HG02943 (cell line): ENCODE measurements at regions not wholly inside any gene's neighbourhood (a gene's known extent, or its start where the extent isn't known, plus 50 kb on each side); places are given as distances from the start of the nearest gene placed in this dataset.

Source experiments
- ATAC-seq: cut with Tn5 transposase; IDR thresholded peaks from one replicate; pipeline ENCODE4 v1.9.1; 2021; ENCODE audit warnings: mild to moderate bottlenecking, low read depth, moderate library complexity; ENCODE audit not compliant: unreplicated experiment

DNA sequence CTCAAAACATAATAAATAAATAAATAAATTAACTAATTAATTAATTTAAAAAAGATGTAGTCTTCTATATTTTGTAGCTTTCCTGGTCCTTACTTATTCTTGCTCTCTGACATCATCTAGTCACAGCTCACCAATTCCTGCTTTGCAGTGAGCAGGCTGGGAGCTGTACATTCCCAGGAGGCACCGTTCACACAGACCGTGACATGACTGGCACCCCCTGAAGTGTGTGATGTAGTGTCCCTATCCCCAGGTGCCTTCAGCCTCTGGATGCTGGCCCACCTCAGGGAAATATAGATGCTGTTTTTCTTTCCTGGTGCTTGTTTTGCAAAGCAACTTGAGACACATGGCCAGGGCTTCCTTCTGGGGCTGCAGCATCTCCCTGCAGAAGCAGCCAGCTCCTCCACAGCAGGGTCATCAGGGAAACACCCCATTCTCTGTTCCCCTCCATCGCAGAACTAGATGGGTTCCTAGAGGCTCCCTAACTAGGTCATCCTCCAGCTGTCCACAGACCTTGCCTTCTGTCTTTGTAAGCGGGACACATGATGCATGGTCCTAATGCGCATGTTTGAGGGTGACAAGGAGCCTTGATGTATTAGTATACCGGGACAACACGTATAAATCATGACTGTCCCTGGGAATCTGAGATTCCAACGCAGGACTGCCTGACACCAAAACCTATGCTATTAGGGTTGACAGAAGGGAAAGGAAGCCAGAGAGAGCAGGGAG is 76.4 kb downstream of the RHOB start:
- ATAC-seq: no peak

DNA sequence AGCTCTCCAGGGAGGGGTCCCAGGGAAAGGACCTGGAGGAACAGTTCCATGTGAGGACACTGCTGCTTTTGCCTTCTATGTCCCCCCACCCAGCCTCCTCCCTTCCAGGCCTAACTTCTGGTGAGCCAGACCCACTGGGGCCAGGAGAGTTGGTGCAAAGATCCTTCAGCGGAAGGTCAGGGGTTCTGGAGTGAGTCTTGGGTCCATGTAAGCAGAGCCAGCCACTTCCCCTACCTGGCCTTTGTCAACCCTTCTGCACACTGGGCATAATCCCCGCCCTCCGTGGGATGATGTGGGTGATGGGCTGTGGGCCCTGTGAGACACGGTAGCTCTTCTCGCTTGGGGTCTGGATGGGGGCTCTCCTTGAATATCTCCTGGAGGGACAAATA is 76.9 kb downstream of the RHOB start:
- ATAC-seq: no peak

DNA sequence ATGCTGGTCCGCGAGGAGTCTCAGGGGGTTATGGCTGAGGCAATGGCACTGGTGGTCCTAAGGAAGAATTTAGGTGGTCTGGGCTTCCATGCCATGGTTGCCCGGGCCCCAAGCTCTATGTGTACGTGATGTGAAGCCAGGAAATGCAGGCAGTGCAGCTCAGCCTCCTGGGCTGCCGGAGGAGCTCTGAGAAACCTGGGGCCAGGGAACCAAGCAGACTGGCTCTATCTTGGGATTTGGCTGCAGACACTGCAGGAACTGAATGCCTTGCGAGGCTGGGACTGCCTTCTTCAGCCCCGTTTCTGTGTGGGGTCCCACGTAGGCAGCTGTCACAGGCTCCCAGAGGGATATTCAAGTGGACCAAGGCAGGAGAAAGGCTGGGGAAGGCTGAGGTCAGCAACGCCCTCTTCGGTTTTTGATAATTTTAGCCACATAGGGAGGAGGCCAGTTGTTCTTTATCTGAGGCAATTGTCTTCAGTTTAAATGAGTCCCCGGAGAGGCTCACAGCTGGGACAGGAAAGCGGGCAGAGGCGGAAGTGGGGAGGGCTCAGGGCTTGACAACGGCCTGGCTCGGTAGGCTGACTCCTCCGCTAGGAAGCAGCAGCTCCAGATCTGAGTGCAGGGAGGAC is 77.7 kb downstream of the RHOB start:
- peak; percentile 80 for ATAC-seq

DNA sequence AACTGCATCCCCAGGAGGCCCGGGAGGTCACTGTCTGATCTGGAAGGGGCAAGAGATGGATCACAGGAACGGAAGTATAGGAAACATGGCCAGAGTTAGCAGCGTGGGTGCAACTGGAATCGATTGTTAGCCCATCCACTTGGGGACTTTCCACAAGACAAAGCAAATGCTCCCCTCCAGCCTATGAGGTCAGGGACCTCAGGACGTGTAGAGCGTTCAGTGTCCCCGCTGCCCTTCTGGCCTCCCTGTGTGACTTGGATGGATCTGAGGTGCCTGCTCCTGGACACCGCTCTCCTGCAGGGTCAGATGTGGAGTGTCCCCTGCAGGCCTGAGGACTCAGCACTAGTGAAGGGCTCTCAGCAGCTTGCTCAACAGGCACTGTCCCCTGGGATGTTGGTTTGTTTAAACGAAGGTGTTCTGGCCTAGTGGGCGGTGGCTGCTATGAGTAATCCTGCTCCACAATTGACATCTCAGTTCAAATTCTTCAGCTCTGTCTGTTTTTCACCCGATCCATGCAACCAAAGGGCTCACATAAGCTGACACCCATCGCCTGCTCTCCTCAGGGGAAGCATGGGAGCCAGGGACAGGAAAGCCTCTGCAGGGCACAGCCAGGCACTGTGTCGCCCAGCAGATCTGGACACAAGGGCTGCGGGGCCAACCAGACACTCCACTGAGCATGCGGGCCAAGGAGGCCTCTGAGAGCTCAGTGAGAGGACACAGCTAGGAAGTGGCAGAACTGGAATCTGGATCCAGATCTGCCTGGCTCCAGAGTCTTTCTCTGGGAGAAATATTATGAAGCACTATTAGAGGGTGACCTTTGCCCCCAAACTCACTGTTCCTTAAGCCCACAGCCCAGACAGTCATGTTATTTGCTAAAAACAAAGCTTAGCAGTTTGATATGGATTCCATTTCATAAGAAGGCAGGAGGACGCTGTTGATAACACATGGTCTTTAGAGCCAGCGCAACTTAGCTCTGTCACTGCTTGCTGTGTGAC is 78.5 kb downstream of the RHOB start:
- ATAC-seq: peak; percentile 76

DNA sequence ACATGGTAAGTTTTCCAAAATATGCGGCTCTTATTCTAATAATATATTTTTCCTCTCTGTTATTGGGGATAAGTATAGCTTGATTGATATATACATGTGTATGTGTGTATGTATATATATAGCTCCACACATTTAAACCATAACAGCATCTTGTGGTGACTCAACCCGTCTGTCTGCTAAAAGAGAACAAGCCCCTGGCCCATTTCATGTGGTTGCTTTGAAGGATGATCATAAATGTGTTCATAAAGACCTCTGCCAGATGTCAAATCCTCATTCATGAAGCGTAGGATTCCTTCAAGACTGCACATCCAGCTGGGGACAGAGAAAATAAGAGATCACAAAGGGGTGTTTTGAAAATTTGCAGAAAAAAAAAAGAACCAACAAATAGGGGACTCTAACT is 79.3 kb downstream of the RHOB start:
- no peak for ATAC-seq

DNA sequence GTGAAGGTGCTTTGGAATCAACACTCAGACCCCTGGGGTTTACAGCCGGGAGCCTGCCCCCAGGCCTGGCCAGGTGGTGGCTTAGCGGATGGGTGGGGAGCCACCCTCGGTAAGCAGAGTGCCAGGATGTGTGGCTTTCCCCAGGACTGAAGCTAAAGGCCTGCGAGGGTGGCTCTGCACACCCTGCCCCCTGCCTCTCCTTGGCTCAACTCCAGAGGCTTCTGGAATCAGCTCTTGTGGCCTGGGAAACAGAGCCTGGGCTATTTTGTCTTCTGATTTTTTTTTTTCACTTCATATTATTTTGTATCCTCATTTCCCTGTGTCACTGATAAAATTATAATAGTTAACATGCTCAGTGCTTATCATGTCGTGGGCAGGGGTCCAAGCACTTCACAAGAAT is 79.8 kb downstream of the RHOB start:
- ATAC-seq: no peak

DNA sequence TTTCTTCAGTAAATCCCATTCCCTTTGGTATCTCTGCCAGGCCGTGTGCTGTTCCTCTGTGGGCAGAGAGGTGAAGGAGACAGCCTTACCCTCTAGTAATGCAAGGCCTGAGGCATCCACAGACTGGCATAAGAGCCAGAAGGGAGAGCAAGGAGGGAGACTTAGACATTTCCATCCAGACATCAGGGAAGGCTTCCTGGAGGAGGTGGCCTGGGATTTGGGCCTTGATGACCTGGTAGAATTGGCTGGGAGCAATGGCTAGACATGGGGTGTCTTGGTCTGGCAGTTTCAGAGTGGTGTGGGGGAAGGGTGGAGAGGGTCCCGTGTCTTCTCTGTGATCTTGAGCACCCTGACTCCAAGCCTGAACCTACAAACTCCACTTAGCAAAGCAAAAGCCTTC is 81.8 kb downstream of the RHOB start:
- no peak for ATAC-seq

DNA sequence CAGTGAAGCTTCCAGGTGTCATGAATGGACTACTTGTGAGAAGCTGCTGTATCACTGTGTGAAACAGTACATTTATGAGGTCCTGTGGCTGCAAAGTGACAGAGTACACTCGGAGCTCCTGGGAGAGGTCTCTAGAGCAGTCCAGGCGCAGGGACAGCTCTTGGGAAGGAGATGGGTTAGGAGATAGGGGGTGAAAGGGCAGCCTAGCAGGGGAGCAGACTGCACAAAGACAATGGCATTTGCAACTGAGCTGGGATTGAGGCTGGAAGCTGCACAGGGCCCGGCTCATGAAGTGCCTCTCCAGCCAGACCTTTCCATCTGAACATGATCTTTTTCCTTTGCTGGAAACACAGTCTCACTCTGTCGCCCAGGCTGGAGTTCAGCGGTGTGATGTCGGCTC is 83.6 kb downstream of the RHOB start:
- ATAC-seq: no peak

DNA sequence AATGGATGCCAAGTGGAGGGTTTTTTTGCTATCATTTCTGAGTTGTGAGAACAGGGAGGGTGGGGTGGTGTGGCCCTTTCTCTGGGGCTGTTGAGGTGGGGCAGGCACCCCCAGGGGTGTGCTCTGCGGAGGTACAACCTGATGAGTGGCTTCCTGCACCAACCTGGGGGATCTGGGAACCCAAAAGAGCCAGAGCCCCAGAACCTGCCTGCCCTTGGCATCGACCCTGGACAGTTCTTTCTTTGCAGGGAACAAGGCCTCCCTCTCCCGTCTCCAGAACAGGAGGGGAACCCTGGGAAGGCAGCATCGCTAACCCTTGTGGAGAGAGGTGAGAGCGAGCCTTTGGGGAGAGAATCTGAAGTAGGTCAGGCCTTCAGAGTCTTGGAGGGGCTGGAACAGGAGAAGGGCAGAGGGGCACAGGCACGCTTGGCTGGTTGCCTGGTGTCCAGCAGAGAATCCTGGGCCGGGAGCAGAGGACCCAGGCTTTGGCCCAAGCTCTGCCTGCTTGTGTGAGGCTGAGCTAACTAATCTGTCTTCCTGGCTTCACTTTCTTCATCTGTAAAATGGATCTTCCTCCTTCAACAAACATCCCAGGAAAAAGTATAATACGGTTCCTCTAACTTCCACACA is 84.9 kb downstream of the RHOB start:
- no peak for ATAC-seq

DNA sequence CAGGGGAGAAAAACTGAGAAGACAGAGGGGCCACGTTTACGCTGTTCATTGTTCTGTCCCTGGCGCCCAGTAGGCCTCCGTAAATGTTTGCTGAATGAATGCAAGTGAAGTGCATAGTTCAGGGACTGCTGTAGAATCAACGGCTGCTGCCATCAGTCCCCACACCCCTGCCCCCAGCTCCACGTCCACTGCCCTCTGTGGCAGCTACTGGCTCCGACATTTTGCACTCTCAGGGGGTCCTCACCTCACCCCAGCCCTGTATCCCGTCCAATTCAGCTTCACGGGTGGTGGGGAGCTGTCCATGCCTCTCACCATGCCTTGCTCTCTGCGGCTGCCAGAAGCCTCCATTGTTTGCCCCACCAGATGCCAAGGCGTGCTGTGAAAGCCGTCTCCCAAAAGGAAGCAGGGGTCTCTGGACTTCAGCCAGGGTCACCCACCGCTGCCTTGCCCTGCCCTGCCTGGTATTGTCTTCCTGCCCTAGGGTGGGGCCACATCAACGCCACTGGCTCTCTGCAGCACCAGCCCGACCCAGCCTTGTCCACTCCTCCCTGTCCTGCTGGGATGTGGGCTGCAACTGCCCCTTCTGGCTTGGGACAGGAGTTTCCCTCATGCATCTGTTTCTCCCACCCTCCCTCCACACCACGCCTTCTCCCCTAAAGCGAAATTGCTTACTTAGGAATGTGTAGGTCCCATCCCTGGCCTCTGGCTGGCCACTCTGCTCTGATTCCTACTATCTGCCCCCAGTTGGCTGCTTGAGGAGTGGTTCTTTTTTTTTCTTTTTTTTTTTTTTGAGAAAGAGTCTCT is 86.0 kb downstream of the RHOB start:
- ATAC-seq: no peak

DNA sequence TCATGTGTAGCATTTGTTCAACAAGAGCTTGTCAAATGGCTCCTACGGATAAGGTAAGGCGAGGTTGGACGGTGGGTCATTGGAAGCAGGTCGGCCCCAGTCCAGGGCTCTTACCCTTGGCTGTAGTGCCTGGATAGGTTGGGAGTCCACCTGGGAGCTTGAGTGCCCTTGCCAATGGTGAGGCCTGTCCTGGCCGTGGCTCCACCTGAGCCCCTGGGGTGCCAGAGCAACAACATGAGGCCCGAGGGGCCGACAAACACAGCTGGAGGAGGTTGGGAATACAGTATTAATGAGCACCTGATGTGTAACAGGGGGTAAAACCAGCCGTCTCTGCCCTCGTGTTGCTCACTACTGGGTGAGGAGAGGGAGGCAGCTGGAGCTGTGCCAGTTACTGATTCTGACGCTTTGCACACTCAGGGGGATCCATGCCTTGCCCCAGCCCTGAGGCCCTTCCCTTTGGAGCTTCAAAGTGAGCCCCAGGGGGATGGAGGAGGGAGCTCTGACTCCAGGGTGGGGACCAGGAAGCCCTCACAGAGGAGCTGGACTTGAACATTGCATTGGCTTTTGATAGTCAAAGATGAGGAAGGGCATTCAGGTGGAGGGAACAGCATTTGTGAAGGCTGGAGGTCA is 87.2 kb downstream of the RHOB start:
- ATAC-seq: no peak

DNA sequence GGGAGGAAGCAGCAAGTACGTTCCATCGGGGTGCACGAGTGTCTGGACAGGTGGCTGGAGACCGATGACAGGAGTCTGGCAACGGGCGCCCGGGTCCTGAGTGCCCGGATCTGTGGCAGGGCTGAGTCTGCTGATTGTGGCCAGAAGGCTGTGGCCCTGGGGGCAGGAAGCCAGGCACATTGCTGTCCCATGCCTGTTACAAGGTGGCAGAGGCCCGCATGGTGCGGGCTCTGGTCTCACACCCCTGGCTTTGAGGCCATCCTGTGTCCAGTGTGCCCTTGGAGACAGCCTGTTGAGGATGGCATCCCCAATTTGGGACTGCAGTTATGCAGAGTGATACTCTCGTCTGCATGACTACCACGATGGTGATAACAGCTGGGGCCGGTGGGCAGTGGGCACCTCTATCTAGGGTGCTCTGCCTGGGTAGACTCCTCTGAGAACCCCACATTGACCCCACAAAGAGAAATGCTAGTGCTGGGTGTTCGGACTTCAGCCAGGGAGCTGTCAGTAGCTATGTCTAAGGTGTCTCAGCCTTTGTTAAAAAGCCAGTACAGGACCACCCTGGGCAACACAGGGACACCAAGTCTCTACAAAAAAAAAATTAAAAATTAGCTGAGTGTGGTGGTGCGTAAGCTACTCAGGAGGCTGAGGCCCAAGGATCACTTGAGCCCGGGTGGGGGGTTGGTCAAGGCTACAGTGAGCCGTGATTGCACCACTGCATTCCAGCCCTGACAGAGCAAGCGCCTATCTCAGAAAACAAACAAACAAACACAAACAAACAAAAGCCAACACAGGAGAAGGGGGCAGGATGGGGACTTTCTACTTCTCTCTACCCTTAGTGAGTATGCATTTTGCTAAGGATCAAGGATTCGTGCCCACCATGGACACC is 88.3 kb downstream of the RHOB start:
- no peak for ATAC-seq

DNA sequence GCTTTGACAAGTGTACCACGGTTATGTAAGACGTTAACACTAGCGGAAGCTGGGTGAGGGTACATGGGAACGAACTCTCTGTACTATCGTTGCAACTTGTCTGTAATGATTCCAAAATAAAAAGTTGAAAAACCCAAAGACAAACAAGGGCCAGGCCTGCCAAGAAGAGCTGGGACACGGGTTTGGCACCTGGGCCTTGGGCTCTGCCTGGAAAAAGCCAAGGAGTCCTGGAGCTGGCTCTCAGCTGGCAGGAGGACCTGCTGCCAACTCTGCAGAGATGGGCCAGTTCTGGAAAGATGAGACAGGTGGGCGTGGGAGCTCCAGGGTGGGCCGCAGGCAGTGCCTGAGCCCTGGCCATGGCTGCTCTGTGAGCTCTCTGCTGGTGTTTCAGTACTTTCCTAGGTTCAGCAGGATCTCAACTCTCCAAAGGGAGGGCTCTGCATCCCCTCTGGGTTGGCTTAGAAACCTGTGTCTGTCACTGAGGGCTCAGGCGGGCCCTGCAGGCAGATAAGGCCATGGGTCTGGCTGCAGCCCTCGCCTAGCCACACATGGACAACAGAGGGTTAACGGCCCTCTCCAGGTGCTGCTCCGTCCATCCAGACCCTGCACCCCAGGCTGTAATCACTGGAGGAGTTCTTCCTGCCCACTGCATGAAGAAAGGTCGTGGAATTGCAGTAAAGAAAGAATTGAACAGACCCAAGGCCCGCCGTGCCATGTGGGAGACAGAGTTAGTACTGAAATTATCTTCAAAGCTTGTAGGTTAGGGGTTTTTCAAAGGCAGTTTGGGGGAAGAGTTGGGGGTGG is 89.9 kb downstream of the RHOB start:
- no peak for ATAC-seq

DNA sequence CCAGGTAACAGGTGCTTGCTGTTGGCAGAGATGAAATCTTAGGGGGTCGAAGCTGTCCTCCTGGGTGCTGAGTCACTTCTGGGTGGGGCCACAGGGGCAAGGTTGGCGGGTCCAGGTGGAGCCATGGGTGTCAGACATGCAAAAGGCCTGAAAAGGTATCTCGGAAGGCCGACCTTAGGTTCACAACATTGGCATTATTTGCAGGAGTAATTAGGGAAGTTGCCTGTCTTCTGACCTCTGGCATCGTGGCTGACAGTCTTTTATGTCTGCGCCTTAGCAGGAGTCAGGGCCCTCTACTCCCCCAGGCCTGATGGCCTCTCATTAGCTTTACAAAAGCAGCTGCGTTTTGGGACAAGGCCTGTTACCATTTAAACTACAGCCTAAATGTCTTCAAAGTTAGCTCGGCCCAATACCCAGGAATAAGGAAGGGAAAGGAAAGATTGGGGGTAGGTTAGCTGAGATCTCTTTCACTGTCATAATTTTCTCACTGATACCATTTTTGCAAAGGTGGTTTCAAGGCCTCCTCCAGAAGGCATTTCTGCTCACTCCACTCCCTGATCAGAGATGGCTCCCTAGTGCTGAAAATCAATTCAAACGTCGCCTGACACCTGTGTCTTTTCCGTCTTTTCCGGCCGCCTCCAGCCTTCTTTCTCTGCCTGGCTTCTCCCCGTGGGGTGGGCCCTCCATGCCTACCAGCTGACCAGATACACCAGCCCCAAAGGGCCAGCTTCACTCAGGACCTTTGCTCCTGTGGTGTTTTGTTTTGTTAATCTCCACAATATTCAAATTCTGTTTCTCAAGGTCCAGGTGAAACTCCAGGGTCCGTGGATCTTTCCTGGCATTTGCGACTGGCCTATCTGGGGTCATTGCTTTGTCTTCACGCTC is 90.8 kb downstream of the RHOB start:
- no peak for ATAC-seq

DNA sequence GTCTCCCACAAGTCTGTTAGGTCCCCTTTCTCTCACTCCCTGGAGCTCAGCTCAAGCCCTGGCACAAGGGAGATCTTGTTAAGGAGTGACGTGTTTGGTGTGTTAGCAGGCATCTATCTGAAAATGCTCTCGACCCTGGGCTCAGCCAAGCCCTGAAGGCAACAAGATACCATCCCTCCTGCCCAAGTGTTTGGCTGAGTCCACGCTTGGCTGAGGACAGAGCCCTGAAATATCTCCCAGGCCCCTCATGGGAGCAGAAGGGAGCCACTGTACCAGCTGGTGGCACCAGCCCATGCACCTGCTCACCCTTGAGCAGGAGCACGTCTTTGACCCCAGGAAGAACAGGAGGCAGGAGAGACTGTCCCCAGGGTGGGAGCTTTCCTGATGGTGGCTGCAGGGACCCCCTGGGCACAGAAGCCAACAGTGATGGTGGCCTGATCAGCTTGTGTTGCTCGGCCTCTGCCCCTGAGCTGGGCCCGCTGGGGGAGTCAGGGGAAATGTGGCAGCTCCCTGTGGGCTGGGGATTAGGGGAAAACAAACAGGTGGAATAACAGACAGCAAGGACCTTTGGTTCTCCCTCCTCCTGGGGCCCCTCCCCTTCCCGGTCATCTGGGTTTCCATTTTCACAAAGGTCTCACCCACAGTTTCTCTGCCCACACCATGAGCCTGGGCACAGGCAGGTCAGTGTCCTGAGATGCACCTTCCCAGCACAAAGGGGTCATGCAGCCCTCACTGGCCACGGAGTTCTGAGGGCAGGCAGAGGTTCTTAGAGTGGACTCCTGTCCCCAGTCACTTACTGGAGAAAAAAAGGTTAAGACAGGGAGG is 91.6 kb downstream of the RHOB start:
- ATAC-seq: no peak

DNA sequence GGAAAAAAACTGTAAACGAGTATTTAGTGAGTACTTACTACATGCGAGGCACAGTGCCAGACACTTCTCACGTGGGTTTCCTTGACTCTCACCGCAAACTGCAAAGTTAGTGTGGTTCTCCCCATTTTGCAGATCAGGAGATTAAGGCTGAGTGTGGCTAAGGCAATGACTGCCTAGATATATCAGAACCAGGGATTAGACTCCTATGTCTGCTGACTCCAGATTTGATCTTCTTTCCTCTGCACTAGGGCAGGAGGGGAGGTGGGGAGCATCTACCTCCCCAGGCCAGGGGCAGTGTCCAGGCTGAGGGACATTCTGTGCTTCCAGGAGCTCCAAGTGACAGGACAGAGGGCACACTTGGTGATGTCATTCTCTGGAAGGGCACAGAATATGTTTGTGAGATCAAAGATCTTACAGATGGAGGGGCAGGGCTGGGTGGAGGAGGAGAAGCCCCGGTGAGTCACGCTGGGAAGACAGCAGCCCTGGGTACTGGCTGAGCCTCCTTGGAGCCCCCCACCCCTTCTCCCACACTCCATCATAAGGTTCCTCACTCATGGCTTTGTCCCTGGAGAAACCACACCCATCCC is 92.4 kb downstream of the RHOB start:
- ATAC-seq: no peak
